Osteocyte (in vitro differentiated cells): ENCODE measurements at regions not wholly inside any gene's neighbourhood (a gene's known extent, or its start where the extent isn't known, plus 50 kb on each side); places are given as distances from the start of the nearest gene placed in this dataset.
"Not testable (repeated sequence)": the region's sequence is repeated elsewhere in the genome, so short reads cannot be mapped to it uniquely, and the experiment has no call there.

Experiments
- DNase-seq: peaks from one replicate; pipeline ENCODE4 v3.0.0; 2021; ENCODE audit warnings: mixed read lengths; ENCODE audit not compliant: unreplicated experiment; ENCODE audit errors: extremely low spot score
- H3K27ac Mint-ChIP-seq: one replicate; pipeline ENCODE4 v1.8.0; 2021; ENCODE audit warnings: mild to moderate bottlenecking, mixed read lengths; ENCODE audit not compliant: unreplicated experiment
- H3K27me3 Mint-ChIP-seq: one replicate; pipeline ENCODE4 v1.8.0; 2021; ENCODE audit warnings: mixed read lengths; ENCODE audit not compliant: unreplicated experiment
- H3K36me3 Mint-ChIP-seq: one replicate; pipeline ENCODE4 v1.8.0; 2021; ENCODE audit warnings: mixed read lengths; ENCODE audit not compliant: unreplicated experiment
- H3K4me1 Mint-ChIP-seq: one replicate; pipeline ENCODE4 v1.8.0; 2021; ENCODE audit warnings: mixed read lengths; ENCODE audit not compliant: unreplicated experiment
- H3K4me3 Mint-ChIP-seq: one replicate; pipeline ENCODE4 v1.8.0; 2021; ENCODE audit warnings: mild to moderate bottlenecking, moderate library complexity, mixed read lengths; ENCODE audit not compliant: unreplicated experiment
- H3K9me3 Mint-ChIP-seq: one replicate; pipeline ENCODE4 v1.8.0; 2021; ENCODE audit warnings: mixed read lengths; ENCODE audit not compliant: unreplicated experiment
- TF ChIP-seq, protein P1 (sequence below): fragments of 200-600 bp; sonication (generic); IDR thresholded peaks from 2 replicates; pipeline ENCODE4 v1.5.0; 2021; ENCODE audit warnings: antibody characterized with exemption, mild to moderate bottlenecking, moderate library complexity

DNA sequence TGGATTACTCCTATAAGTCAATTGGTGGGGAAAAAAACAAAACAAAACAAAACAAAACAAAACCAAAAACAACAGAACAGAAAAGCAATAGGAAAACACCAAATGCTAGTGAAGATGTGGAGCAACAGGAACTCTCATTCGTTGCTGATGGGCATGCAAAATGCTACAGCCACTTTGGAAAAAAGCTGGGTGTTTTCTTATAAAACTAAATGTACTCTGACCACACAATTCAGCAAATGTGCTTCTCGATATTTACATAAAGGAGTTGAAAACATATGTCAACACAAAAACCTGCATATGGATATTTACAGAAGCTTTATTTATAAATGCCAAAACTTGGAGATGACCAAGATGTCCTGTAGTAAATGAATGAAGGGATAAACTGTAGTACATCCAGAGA is 703.6 kb upstream of the FAM241A start:
- Mint-ChIP-seq H3K4me3 (no peak overlapping the region), H3K27me3 (no peaks in the 10 kb centered on the region), H3K4me1 (no peaks in the 10 kb centered on the region), H3K27ac (no peak overlapping the region), H3K36me3 (no peaks in the 10 kb centered on the region), H3K9me3 (no peaks in the 10 kb centered on the region)
- DNase-seq = no peak
- TF ChIP-seq, protein P1, sequence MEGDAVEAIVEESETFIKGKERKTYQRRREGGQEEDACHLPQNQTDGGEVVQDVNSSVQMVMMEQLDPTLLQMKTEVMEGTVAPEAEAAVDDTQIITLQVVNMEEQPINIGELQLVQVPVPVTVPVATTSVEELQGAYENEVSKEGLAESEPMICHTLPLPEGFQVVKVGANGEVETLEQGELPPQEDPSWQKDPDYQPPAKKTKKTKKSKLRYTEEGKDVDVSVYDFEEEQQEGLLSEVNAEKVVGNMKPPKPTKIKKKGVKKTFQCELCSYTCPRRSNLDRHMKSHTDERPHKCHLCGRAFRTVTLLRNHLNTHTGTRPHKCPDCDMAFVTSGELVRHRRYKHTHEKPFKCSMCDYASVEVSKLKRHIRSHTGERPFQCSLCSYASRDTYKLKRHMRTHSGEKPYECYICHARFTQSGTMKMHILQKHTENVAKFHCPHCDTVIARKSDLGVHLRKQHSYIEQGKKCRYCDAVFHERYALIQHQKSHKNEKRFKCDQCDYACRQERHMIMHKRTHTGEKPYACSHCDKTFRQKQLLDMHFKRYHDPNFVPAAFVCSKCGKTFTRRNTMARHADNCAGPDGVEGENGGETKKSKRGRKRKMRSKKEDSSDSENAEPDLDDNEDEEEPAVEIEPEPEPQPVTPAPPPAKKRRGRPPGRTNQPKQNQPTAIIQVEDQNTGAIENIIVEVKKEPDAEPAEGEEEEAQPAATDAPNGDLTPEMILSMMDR = no peak

DNA sequence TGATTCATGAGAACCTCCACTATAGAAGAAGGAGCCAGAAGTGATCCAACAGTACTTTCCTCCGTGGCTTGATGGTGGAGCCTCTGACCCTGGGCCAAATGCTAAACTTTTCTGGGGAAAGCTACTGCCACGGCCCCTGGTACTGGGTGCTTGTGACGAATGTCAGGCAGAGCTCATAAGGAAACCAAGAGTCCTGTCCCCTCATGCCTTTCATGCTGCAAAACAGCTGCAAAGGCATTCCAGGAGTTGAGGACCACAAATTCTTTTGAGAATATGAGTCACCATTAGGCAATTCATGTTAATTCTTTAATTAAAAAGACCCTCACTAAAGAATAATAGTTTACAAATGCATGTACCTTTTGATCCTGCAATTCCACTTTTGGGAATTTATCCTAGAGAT is 700.4 kb upstream of the FAM241A start:
- H3K27me3 Mint-ChIP-seq, H3K4me3 Mint-ChIP-seq, H3K27ac Mint-ChIP-seq, H3K4me1 Mint-ChIP-seq, H3K9me3 Mint-ChIP-seq, H3K36me3 Mint-ChIP-seq, DNase-seq: not testable (repeated sequence)

GRCh38 chr4:111449657-111450056 is 695.6 kb upstream of the FAM241A start:
- no peaks in the 10 kb centered on the region for H3K4me1 Mint-ChIP-seq
- no peak overlapping the region for H3K4me3 Mint-ChIP-seq
- no peaks in the 10 kb centered on the region for H3K36me3 Mint-ChIP-seq
- H3K27ac Mint-ChIP-seq = no peak overlapping the region
- H3K9me3 Mint-ChIP-seq = no peaks in the 10 kb centered on the region
- TF ChIP-seq, protein P1 = no peak
- peaks cover 7% of the 10 kb centered on the region for H3K27me3 Mint-ChIP-seq
- no peak for DNase-seq

GRCh38 chr4:111450867-111451266 is 694.4 kb upstream of the FAM241A start:
- H3K36me3 Mint-ChIP-seq = no peaks in the 10 kb centered on the region
- no peaks in the 10 kb centered on the region for H3K4me1 Mint-ChIP-seq
- TF ChIP-seq, protein P1 = no peak
- no peak overlapping the region for H3K27ac Mint-ChIP-seq
- H3K4me3 Mint-ChIP-seq = no peak overlapping the region
- no peaks in the 10 kb centered on the region for H3K9me3 Mint-ChIP-seq
- peaks cover 7% of the 10 kb centered on the region for H3K27me3 Mint-ChIP-seq
- no peak for DNase-seq

- Mint-ChIP-seq H3K27me3 (peaks cover 7% of the 10 kb centered on the region), H3K27ac (no peak overlapping the region), H3K4me3 (no peak overlapping the region), H3K4me1 (no peaks in the 10 kb centered on the region), H3K9me3 (no peaks in the 10 kb centered on the region), H3K36me3 (no peaks in the 10 kb centered on the region)
- TF ChIP-seq, protein P1 = no peak
- DNase-seq = no peak
These were observed 692.0 kb upstream of the FAM241A start for GRCh38 chr4:111453216-111453615.

GRCh38 chr4:111454961-111455360 is 690.3 kb upstream of the FAM241A start:
- DNase-seq = no peak
- H3K4me3 Mint-ChIP-seq = no peak overlapping the region
- no peaks in the 10 kb centered on the region for H3K4me1 Mint-ChIP-seq
- no peak overlapping the region for H3K27ac Mint-ChIP-seq
- TF ChIP-seq, protein P1 = no peak
- peaks cover 7% of the 10 kb centered on the region for H3K27me3 Mint-ChIP-seq
- H3K9me3 Mint-ChIP-seq = no peaks in the 10 kb centered on the region
- no peaks in the 10 kb centered on the region for H3K36me3 Mint-ChIP-seq
